ENCODE measurements at regions not wholly inside any gene's neighbourhood (a gene's known extent, or its start where the extent isn't known, plus 50 kb on each side); places are given as distances from the start of the nearest gene placed in this dataset.
A peak's percentile ranks its signal among the peaks of the same experiment; 100 is the strongest.

DNA sequence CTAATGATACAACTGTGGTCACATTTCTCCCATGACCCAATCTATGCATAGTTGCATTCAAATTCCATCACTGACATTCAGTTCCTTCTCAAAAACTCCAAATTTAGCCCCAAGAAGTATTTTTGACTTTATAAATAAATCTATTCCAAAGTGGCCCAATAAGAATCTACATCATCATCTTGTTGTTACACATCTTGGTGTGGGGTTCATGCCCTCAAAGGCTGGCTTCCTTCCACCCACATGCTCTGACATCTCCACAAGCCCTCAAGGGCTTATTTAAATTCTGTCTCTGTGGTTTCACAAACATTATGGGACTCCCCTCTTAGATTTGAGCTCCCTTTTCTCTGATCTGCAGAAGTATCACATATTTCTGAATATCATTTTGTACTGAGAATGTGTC lies 585.3 kb upstream of the BTBD3 start:
- Histone ChIP-seq H3K9ac (ENCODE audit: low read length) (no peak overlapping the region), H3K18ac (ENCODE audit: low read depth in 1 of 2, low read length in 2 of 2) (no peak overlapping the region), H2BK15ac (ENCODE audit: low read depth, poor library complexity, severe bottlenecking) (no peak overlapping the region), H3K27ac (ENCODE audit: low read length, poor library complexity, severe bottlenecking) (no peak overlapping the region), H3K27me3 (ENCODE audit: control insufficient read depth in 1 of 2, insufficient read depth in 1 of 2, low read length in 2 of 2) (no peaks in the 10 kb centered on the region), H3K9me3 (ENCODE audit: control insufficient read depth, low read length) (no peaks in the 10 kb centered on the region), H3K4me3 (ENCODE audit: insufficient read depth in 1 of 2, low read depth in 1 of 2, low read length in 2 of 2) (no peak overlapping the region), H3K4ac (ENCODE audit: low read depth in 1 of 2, low read length in 2 of 2) (no peak overlapping the region), H3K79me1 (replicated peaks; ENCODE audit: low read length, poor library complexity, severe bottlenecking) (no peaks in the 10 kb centered on the region), H3K23ac (ENCODE audit: low read length in 2 of 2) (no peak overlapping the region), H3K4me2 (ENCODE audit: low read length, poor library complexity, severe bottlenecking) (no peak overlapping the region), H2BK5ac (ENCODE audit: low read depth, low read length, poor library complexity, severe bottlenecking) (no peak overlapping the region), H3K14ac (ENCODE audit: low read length in 2 of 2) (no peak overlapping the region), H4K91ac (ENCODE audit: low read length) (no peak overlapping the region), H3K4me1 (ENCODE audit: control insufficient read depth, insufficient read depth, low read depth, low read length) (peaks cover 2% of the 10 kb centered on the region), H4K8ac (ENCODE audit: low read length) (no peak overlapping the region), H2BK120ac (ENCODE audit: low read depth, low read length) (no peak overlapping the region), H2AFZ (ENCODE audit: low read depth, low read length) (no peak overlapping the region), H2AK5ac (ENCODE audit: low read length, severe bottlenecking) (no peak overlapping the region), H3K36me3 (ENCODE audit: control insufficient read depth in 1 of 2, insufficient read depth in 2 of 2, low read depth in 1 of 2, low read length in 2 of 2) (no peaks in the 10 kb centered on the region), H2BK12ac (ENCODE audit: low read length in 2 of 2) (no peak overlapping the region)
- DNase-seq: no peak

DNA sequence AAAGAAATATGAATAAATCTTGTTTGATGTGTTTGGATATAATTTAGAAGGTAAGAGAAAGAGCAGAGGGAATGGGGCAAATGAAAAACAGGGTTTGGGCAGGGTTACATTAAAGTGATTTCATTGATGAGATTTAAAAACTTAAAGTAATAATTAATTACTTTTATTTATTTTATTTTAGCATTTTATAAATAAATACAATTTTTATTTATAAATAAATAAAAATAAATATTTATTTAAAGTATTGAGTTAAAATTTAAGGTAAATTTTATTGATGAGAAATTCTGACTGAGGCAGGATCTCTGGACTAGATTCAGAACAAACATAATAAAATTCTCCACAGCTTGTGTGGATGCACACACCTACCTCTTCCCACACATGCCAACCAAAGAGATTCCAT lies 584.1 kb upstream of the BTBD3 start:
- Histone ChIP-seq H2BK5ac (ENCODE audit: low read depth, low read length, poor library complexity, severe bottlenecking) (no peak overlapping the region), H3K9me3 (ENCODE audit: control insufficient read depth, low read length) (no peaks in the 10 kb centered on the region), H3K4me2 (ENCODE audit: low read length, poor library complexity, severe bottlenecking) (no peak overlapping the region), H3K36me3 (ENCODE audit: control insufficient read depth in 1 of 2, insufficient read depth in 2 of 2, low read depth in 1 of 2, low read length in 2 of 2) (no peaks in the 10 kb centered on the region), H2BK15ac (ENCODE audit: low read depth, poor library complexity, severe bottlenecking) (no peak overlapping the region), H3K4ac (ENCODE audit: low read depth in 1 of 2, low read length in 2 of 2) (no peak overlapping the region), H2BK120ac (ENCODE audit: low read depth, low read length) (no peak overlapping the region), H3K4me3 (ENCODE audit: insufficient read depth in 1 of 2, low read depth in 1 of 2, low read length in 2 of 2) (no peak overlapping the region), H3K9ac (ENCODE audit: low read length) (no peak overlapping the region), H4K8ac (ENCODE audit: low read length) (no peak overlapping the region), H4K91ac (ENCODE audit: low read length) (no peak overlapping the region), H2BK12ac (ENCODE audit: low read length in 2 of 2) (no peak overlapping the region), H2AK5ac (ENCODE audit: low read length, severe bottlenecking) (no peak overlapping the region), H3K27ac (ENCODE audit: low read length, poor library complexity, severe bottlenecking) (no peak overlapping the region), H2AFZ (ENCODE audit: low read depth, low read length) (no peak overlapping the region), H3K18ac (ENCODE audit: low read depth in 1 of 2, low read length in 2 of 2) (no peak overlapping the region), H3K14ac (ENCODE audit: low read length in 2 of 2) (no peak overlapping the region), H3K4me1 (ENCODE audit: control insufficient read depth, insufficient read depth, low read depth, low read length) (peaks cover 4% of the 10 kb centered on the region), H3K27me3 (ENCODE audit: control insufficient read depth in 1 of 2, insufficient read depth in 1 of 2, low read length in 2 of 2) (no peaks in the 10 kb centered on the region), H3K23ac (ENCODE audit: low read length in 2 of 2) (no peak overlapping the region), H3K79me1 (replicated peaks; ENCODE audit: low read length, poor library complexity, severe bottlenecking) (no peaks in the 10 kb centered on the region)
- DNase-seq: no peak

DNA sequence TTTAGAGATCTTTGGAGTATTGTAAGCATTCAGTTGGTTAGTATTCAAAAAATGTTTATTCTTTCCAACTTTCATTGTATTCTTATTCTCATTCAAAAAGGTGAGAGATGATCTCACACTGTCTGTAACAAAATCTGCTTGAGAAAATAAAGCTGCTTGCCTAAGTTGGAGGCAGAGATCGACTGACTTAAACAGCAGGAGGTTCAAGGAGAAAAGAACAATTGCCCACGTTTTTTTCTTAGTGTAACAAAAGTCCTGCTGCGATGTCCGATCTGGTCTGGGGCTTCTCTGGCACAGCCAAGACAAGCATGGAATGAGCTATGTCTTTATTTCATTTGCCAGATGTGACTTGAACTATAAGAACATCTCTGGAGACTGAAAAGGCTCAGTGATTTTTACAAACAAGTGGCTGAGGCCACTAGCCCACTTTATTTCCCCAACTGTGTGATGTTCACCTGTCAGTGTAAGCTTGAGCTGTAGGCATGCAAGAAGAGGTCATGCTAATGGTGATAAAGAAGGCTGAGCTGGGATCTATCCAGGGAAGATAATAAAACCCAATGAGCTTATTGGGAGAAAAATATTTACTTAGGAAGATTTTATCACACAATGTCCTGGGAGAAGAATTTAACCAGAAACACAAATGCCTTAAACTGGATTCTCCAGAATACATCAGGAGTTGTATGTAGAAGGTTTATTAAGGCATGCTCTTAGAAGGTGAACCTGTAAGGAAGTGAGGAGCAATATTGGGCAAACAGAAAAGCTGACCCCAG lies 580.1 kb upstream of the BTBD3 start:
- H3K27me3 ChIP-seq (ENCODE audit: control insufficient read depth in 1 of 2, insufficient read depth in 1 of 2, low read length in 2 of 2): peaks cover 0 to 5% of the 10 kb centered on the region in 2 experiments
- no peak overlapping the region for H3K18ac ChIP-seq (ENCODE audit: low read depth in 1 of 2, low read length in 2 of 2)
- no peak overlapping the region for H2BK12ac ChIP-seq (ENCODE audit: low read length in 2 of 2)
- H3K4me1 ChIP-seq (ENCODE audit: control insufficient read depth, insufficient read depth, low read depth, low read length): peaks cover 2% of the 10 kb centered on the region
- no peak overlapping the region for H3K4me2 ChIP-seq (ENCODE audit: low read length, poor library complexity, severe bottlenecking)
- no peak overlapping the region for H2BK120ac ChIP-seq (ENCODE audit: low read depth, low read length)
- H3K4ac ChIP-seq (ENCODE audit: low read depth in 1 of 2, low read length in 2 of 2): no peak overlapping the region
- H3K4me3 ChIP-seq (ENCODE audit: insufficient read depth in 1 of 2, low read depth in 1 of 2, low read length in 2 of 2): no peak overlapping the region
- H2BK5ac ChIP-seq (ENCODE audit: low read depth, low read length, poor library complexity, severe bottlenecking): no peak overlapping the region
- H3K14ac ChIP-seq (ENCODE audit: low read length in 2 of 2): no peak overlapping the region
- WGBS: 63% methylated on average over 4 of the region's 4 CpGs
- no peak overlapping the region for H2BK15ac ChIP-seq (ENCODE audit: low read depth, poor library complexity, severe bottlenecking)
- H3K27ac ChIP-seq (ENCODE audit: low read length, poor library complexity, severe bottlenecking): no peak overlapping the region
- no peak for DNase-seq
- H3K23ac ChIP-seq (ENCODE audit: low read length in 2 of 2): no peak overlapping the region
- no peaks in the 10 kb centered on the region for H3K79me1 ChIP-seq (replicated peaks; ENCODE audit: low read length, poor library complexity, severe bottlenecking)
- no peak overlapping the region for H2AFZ ChIP-seq (ENCODE audit: low read depth, low read length)
- no peak overlapping the region for H4K8ac ChIP-seq (ENCODE audit: low read length)
- no peak overlapping the region for H3K9ac ChIP-seq (ENCODE audit: low read length)
- H4K91ac ChIP-seq (ENCODE audit: low read length): no peak overlapping the region
- H3K9me3 ChIP-seq (ENCODE audit: control insufficient read depth, low read length): no peaks in the 10 kb centered on the region
- no peak overlapping the region for H2AK5ac ChIP-seq (ENCODE audit: low read length, severe bottlenecking)
- no peaks in the 10 kb centered on the region for H3K36me3 ChIP-seq (ENCODE audit: control insufficient read depth in 1 of 2, insufficient read depth in 2 of 2, low read depth in 1 of 2, low read length in 2 of 2)

DNA sequence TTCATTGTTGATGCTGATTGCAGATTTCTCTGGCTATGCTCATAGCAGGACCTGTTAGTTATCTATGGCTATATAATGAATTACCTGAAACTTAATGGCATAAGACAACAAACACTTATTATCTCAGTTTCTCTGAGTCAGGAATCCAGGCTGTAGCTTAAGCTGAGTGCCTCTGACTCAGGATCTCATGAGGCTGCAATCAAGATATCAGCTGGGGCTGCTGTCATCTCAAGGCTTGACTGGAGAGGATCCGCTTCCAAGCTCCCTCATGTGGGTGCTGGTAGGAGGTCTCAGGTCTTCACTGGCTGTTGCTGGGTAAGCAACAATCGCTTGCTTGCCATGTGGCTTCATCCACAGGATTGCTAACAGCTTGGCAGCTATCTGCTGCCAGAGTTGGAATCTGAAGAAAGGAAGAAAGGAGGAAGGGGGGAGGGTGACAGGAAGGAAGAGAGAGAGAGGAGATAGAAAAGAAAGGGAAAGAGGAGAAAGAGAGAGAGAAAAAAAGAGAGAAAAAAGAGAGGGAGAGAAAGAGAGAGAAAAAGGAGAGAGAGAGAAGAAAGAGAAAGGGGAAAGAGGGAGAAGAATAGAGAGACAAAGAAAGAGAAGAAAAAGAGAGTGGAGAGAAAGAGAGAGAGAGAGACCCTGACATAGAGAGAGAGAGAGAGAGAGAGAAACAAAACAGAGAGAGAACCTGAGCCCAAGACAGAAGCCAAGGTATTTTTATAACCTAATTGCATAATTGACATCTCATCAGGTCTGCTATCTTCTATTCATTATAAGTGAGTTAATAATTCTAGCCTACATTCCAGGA lies 579.0 kb upstream of the BTBD3 start:
- H2AFZ ChIP-seq (ENCODE audit: low read depth, low read length): no peak overlapping the region
- no peaks in the 10 kb centered on the region for H3K9me3 ChIP-seq (ENCODE audit: control insufficient read depth, low read length)
- no peak overlapping the region for H3K4me3 ChIP-seq (ENCODE audit: insufficient read depth in 1 of 2, low read depth in 1 of 2, low read length in 2 of 2)
- H2BK120ac ChIP-seq (ENCODE audit: low read depth, low read length): no peak overlapping the region
- H3K23ac ChIP-seq (ENCODE audit: low read length in 2 of 2): no peak overlapping the region
- H3K4ac ChIP-seq (ENCODE audit: low read depth in 1 of 2, low read length in 2 of 2): no peak overlapping the region
- peaks cover 2% of the 10 kb centered on the region for H3K4me1 ChIP-seq (ENCODE audit: control insufficient read depth, insufficient read depth, low read depth, low read length)
- no peaks in the 10 kb centered on the region for H3K36me3 ChIP-seq (ENCODE audit: control insufficient read depth in 1 of 2, insufficient read depth in 2 of 2, low read depth in 1 of 2, low read length in 2 of 2)
- H3K27ac ChIP-seq (ENCODE audit: low read length, poor library complexity, severe bottlenecking): no peak overlapping the region
- no peak overlapping the region for H2BK12ac ChIP-seq (ENCODE audit: low read length in 2 of 2)
- H3K79me1 ChIP-seq (replicated peaks; ENCODE audit: low read length, poor library complexity, severe bottlenecking): no peaks in the 10 kb centered on the region
- no peak overlapping the region for H3K9ac ChIP-seq (ENCODE audit: low read length)
- H3K4me2 ChIP-seq (ENCODE audit: low read length, poor library complexity, severe bottlenecking): no peak overlapping the region
- no peak overlapping the region for H4K8ac ChIP-seq (ENCODE audit: low read length)
- H3K27me3 ChIP-seq (ENCODE audit: control insufficient read depth in 1 of 2, insufficient read depth in 1 of 2, low read length in 2 of 2): peaks cover 0 to 5% of the 10 kb centered on the region in 2 experiments
- peak; percentile 38 for DNase-seq
- WGBS: 73% methylated on average over 2 of the region's 2 CpGs
- H2BK15ac ChIP-seq (ENCODE audit: low read depth, poor library complexity, severe bottlenecking): no peak overlapping the region
- H3K14ac ChIP-seq (ENCODE audit: low read length in 2 of 2): no peak overlapping the region
- no peak overlapping the region for H2AK5ac ChIP-seq (ENCODE audit: low read length, severe bottlenecking)
- no peak overlapping the region for H3K18ac ChIP-seq (ENCODE audit: low read depth in 1 of 2, low read length in 2 of 2)
- H4K91ac ChIP-seq (ENCODE audit: low read length): no peak overlapping the region
- no peak overlapping the region for H2BK5ac ChIP-seq (ENCODE audit: low read depth, low read length, poor library complexity, severe bottlenecking)

All from mesenchymal stem cell (in vitro differentiated cells and primary cell).